ENCODE measurements at regions not wholly inside any gene's neighbourhood (a gene's known extent, or its start where the extent isn't known, plus 50 kb on each side); places are given as distances from the start of the nearest gene placed in this dataset.

DNA sequence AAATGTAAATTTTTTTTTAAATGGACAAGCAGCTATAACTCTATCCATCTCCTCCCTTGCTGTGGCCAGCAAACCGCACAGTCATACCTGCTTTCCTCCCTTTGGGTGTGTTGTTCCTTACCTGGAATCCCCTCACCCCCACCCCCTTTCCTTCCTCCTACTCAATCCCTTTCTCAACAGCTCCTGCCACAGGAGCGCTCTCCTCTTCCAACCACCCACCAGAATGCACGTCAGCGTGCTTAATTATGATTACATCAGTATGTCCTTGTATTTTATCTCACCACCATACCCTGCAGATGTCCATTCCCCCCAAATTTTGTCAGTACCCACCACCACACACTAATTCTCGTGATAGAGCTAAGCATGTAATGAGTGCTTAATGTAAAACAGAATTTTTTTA, 60.9 kb upstream of the LMO2 start:
- no peak for TF ChIP-seq CTCF (IDR thresholded peaks at IDR 0.05; ENCODE audit: insufficient read depth, low read depth, low read length)
- no peak for TF ChIP-seq EZH2 (IDR thresholded peaks at IDR 0.05; ENCODE audit: insufficient read depth, low read length)

All from astrocyte (in vitro differentiated cells and primary cell).